ENCODE measurements at regions not wholly inside any gene's neighbourhood (a gene's known extent, or its start where the extent isn't known, plus 50 kb on each side); places are given as distances from the start of the nearest gene placed in this dataset.

DNA sequence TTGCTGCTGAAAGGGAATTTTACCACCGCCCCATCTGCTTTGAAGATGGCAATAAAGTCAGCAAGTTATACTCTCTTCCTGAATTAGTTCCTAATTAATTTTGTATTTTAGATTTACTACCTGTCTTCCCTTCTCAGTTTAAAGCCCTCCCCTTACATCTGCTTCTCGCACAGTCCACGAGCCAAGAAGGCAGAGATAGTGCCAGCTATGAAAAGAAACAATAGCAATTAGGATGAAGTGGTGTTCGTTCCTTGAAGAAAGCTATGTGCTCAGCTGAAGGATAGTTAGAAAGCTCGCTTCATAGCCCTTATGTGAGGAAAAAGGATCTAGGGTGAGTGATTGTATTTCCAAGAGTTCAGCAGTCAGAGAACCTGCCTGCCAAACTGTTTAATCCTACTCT, 1678.8 kb upstream of the TENM3 start:
- POLR2A ChIA-PET (ENCODE audit: unreplicated experiment): no interaction called here
- Histone ChIP-seq H3K36me3 (ENCODE audit: control insufficient read depth, insufficient read depth, low read length) (no peaks in the 10 kb centered on the region), H2BK120ac (ENCODE audit: low read depth, low read length) (no peak overlapping the region), H3K9me3 (ENCODE audit: control insufficient read depth, insufficient read depth, low read length) (peaks cover 3% of the 10 kb centered on the region), H4K20me1 (ENCODE audit: insufficient read depth, low read length) (no peaks in the 10 kb centered on the region), H3K4me2 (ENCODE audit: low read depth, low read length) (no peak overlapping the region), H4K8ac (ENCODE audit: low read depth in 2 of 2, low read length in 2 of 2) (no peak overlapping the region), H2BK15ac (ENCODE audit: low read depth, low read length) (no peak overlapping the region), H3K9ac (ENCODE audit: low read depth, low read length) (no peak overlapping the region), H3K79me1 (ENCODE audit: low read depth in 1 of 2, low read length in 2 of 2) (no peaks in the 10 kb centered on the region), H3K9me1 (ENCODE audit: insufficient read depth, low read length) (no peaks in the 10 kb centered on the region), H3K23ac (ENCODE audit: low read depth, low read length) (no peak overlapping the region), H3K27me3 (ENCODE audit: control insufficient read depth, insufficient read depth, low read length) (no peaks in the 10 kb centered on the region), H2AK9ac (replicated peaks; ENCODE audit: low read depth, low read length, poor library complexity) (no peak overlapping the region), H2AK5ac (ENCODE audit: low read depth, low read length) (no peak overlapping the region), H3K4me3 (ENCODE audit: insufficient read depth, low read depth, low read length) (no peak overlapping the region), H3K14ac (replicated peaks; ENCODE audit: low read depth, low read length) (no peak overlapping the region), H3K56ac (ENCODE audit: extremely low read depth, insufficient read depth, low read length) (no peak overlapping the region), H2AFZ (replicated peaks; ENCODE audit: low read length, poor library complexity) (no peak overlapping the region), H4K5ac (ENCODE audit: low read depth, low read length) (no peak overlapping the region), H2BK20ac (ENCODE audit: low read depth, low read length) (no peak overlapping the region), H3K4ac (ENCODE audit: low read depth, low read length) (no peak overlapping the region), H2BK5ac (ENCODE audit: low read depth, low read length, poor library complexity, severe bottlenecking) (no peak overlapping the region), H3K27ac (ENCODE audit: insufficient read depth, low read length) (no peak overlapping the region), H3K4me1 (ENCODE audit: control insufficient read depth, insufficient read depth, low read length) (no peaks in the 10 kb centered on the region), H4K91ac (ENCODE audit: insufficient read depth, low read depth, low read length) (no peak overlapping the region), H3K18ac (ENCODE audit: low read depth, low read length) (no peak overlapping the region)
- no peak for TF ChIP-seq SMC3 (IDR thresholded peaks at IDR 0.05; ENCODE audit: low read depth, low read length)
- TF ChIP-seq CHD1 (IDR thresholded peaks at IDR 0.05; ENCODE audit: low read depth, low read length): no peak
- TF ChIP-seq MXI1 (IDR thresholded peaks at IDR 0.05; ENCODE audit: borderline replicate concordance, low read depth, low read length): no peak
- TF ChIP-seq NFE2L2 (IDR thresholded peaks at IDR 0.05; ENCODE audit: low read depth, low read length): no peak
- TF ChIP-seq, protein P1, sequence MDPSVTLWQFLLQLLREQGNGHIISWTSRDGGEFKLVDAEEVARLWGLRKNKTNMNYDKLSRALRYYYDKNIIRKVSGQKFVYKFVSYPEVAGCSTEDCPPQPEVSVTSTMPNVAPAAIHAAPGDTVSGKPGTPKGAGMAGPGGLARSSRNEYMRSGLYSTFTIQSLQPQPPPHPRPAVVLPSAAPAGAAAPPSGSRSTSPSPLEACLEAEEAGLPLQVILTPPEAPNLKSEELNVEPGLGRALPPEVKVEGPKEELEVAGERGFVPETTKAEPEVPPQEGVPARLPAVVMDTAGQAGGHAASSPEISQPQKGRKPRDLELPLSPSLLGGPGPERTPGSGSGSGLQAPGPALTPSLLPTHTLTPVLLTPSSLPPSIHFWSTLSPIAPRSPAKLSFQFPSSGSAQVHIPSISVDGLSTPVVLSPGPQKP (IDR thresholded peaks at IDR 0.05; ENCODE audit: borderline replicate concordance, low read depth, low read length): no peak
- no peak for TF ChIP-seq POLR2A (IDR thresholded peaks at IDR 0.05; ENCODE audit: low read depth, low read length)
- no peak for TF ChIP-seq MAZ (IDR thresholded peaks at IDR 0.05; ENCODE audit: borderline replicate concordance, low read depth, low read length)
- TF ChIP-seq RAD21 (IDR thresholded peaks at IDR 0.05; ENCODE audit: low read length): no peak
- TF ChIP-seq, protein P2, sequence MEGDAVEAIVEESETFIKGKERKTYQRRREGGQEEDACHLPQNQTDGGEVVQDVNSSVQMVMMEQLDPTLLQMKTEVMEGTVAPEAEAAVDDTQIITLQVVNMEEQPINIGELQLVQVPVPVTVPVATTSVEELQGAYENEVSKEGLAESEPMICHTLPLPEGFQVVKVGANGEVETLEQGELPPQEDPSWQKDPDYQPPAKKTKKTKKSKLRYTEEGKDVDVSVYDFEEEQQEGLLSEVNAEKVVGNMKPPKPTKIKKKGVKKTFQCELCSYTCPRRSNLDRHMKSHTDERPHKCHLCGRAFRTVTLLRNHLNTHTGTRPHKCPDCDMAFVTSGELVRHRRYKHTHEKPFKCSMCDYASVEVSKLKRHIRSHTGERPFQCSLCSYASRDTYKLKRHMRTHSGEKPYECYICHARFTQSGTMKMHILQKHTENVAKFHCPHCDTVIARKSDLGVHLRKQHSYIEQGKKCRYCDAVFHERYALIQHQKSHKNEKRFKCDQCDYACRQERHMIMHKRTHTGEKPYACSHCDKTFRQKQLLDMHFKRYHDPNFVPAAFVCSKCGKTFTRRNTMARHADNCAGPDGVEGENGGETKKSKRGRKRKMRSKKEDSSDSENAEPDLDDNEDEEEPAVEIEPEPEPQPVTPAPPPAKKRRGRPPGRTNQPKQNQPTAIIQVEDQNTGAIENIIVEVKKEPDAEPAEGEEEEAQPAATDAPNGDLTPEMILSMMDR (conservative IDR thresholded peaks at IDR 0.05; ENCODE audit: low read depth, low read length): no peak
- TF ChIP-seq BHLHE40 (IDR thresholded peaks at IDR 0.05; ENCODE audit: low read depth, low read length): no peak
- no peak for TF ChIP-seq CEBPB (IDR thresholded peaks at IDR 0.05; ENCODE audit: low read depth, low read length)
- no peak for TF ChIP-seq RFX5 (IDR thresholded peaks at IDR 0.05; ENCODE audit: low read depth, low read length)
- TF ChIP-seq, protein P3, sequence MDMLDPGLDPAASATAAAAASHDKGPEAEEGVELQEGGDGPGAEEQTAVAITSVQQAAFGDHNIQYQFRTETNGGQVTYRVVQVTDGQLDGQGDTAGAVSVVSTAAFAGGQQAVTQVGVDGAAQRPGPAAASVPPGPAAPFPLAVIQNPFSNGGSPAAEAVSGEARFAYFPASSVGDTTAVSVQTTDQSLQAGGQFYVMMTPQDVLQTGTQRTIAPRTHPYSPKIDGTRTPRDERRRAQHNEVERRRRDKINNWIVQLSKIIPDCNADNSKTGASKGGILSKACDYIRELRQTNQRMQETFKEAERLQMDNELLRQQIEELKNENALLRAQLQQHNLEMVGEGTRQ (IDR thresholded peaks at IDR 0.05; ENCODE audit: low read depth, low read length): no peak
- no peak for TF ChIP-seq RCOR1 (IDR thresholded peaks at IDR 0.05; ENCODE audit: insufficient replicate concordance, low read length)
- TF ChIP-seq FOS (IDR thresholded peaks at IDR 0.05; ENCODE audit: low read depth, low read length): no peak
- TF ChIP-seq MAFK (IDR thresholded peaks at IDR 0.05; ENCODE audit: low read depth, low read length): no peak
- dilution Hi-C loops (cut with HindIII; ENCODE audit: low sequenced_read_pairs, unreplicated experiment) (no loop called here), in situ Hi-C loops (cut with MboI; ENCODE audit: low sequenced_read_pairs) (no loop called here), intact Hi-C loops (cut with micrococcal nuclease) (no loop called here)
- ATAC-seq (ENCODE audit: low read depth): no peak
- CTCF ChIA-PET: no interaction called here
- no TSS peak for BruUV-seq (replicated peaks)
- no peak for DNase-seq
- 33% methylated on average over 1 of the region's 5 CpGs; no CpG with 5 or more reads in 1 of the 2 experiments for WGBS, 2 experiments (ENCODE audit: extremely low coverage in 2 of 2, insufficient read length in 1 of 2)

All from IMR-90 (cell line).